Keratinocyte (primary cell): ENCODE measurements at regions not wholly inside any gene's neighbourhood (a gene's known extent, or its start where the extent isn't known, plus 50 kb on each side); places are given as distances from the start of the nearest gene placed in this dataset.

Experiments
- DNase-seq: peaks from one replicate; pipeline ENCODE4 v3.0.0-alpha.2; 2011; ENCODE audit warnings: low read depth, missing footprints, low spot score
- FAIRE-seq: peaks from 2 replicates; lab custom pipeline; 2011; peaks lifted over from hg19 to GRCh38; lab: Jason Lieb, UNC
- H2AFZ ChIP-seq: 2 replicates; pipeline ENCODE4 v1.6.0; 2012; ENCODE audit warnings: low read length, control low read depth, inconsistent platforms; ENCODE audit not compliant: control insufficient read depth
- H3K27ac ChIP-seq: 2 replicates; pipeline ENCODE4 v1.5.1; 2011; ENCODE audit warnings: low read length; ENCODE audit not compliant: control insufficient read depth, insufficient read depth
- H3K27me3 ChIP-seq: 3 replicates; pipeline ENCODE4 v1.6.0; 2011; ENCODE audit warnings: low read length; ENCODE audit not compliant: control insufficient read depth, insufficient read depth; ENCODE audit errors: extremely low read depth
- H3K36me3 ChIP-seq, 2 experiments: 2 replicates in 1 of 2; 3 replicates in 1 of 2; pipeline ENCODE4 v1.5.1; 2011; ENCODE audit warnings: low read length in 2 of 2, mild to moderate bottlenecking in 1 of 2; ENCODE audit not compliant: control insufficient read depth in 2 of 2, insufficient read depth in 2 of 2; ENCODE audit errors: extremely low read depth in 1 of 2
- H3K4me1 ChIP-seq: 3 replicates; pipeline ENCODE4 v1.5.1; 2011; ENCODE audit warnings: low read length; ENCODE audit not compliant: control insufficient read depth, insufficient read depth; ENCODE audit errors: extremely low read depth
- H3K4me2 ChIP-seq: 3 replicates; pipeline ENCODE4 v1.6.0; 2011; ENCODE audit warnings: low read depth, low read length; ENCODE audit not compliant: control insufficient read depth, insufficient read depth; ENCODE audit errors: extremely low read depth
- H3K4me3 ChIP-seq, 3 experiments: fragments of 200-600 bp in 1 of 3; sonication (generic) in 1 of 3; 2 replicates in 2 of 3; 3 replicates in 1 of 3; pipeline ENCODE4 v1.5.1; 2011 to 2016; ENCODE audit warnings: low read length in 3 of 3, mild to moderate bottlenecking in 3 of 3, control low read depth in 2 of 3, inconsistent platforms in 1 of 3, low read depth in 1 of 3, mixed read lengths in 1 of 3, mixed run types in 1 of 3, moderate library complexity in 1 of 3; ENCODE audit not compliant: control insufficient read depth in 2 of 3, insufficient read depth in 2 of 3; ENCODE audit errors: extremely low read depth in 1 of 3
- H3K79me2 ChIP-seq: 2 replicates; pipeline ENCODE4 v1.6.0; 2012; ENCODE audit warnings: low read length; ENCODE audit not compliant: control insufficient read depth, insufficient read depth
- H3K9ac ChIP-seq: 3 replicates; pipeline ENCODE4 v1.6.0; 2011; ENCODE audit warnings: low read length; ENCODE audit not compliant: control insufficient read depth, insufficient read depth; ENCODE audit errors: extremely low read depth
- H3K9me1 ChIP-seq: 3 replicates; pipeline ENCODE4 v1.6.0; 2011; ENCODE audit warnings: low read length; ENCODE audit not compliant: control insufficient read depth, insufficient read depth; ENCODE audit errors: extremely low read depth
- H3K9me3 ChIP-seq: 2 replicates; pipeline ENCODE4 v1.5.1; 2012; ENCODE audit warnings: low read depth, low read length; ENCODE audit not compliant: control insufficient read depth
- H4K20me1 ChIP-seq: 3 replicates; pipeline ENCODE4 v1.6.0; 2011; ENCODE audit warnings: low read length; ENCODE audit not compliant: control insufficient read depth, insufficient read depth; ENCODE audit errors: extremely low read depth
- EZH2 ChIP-seq: IDR thresholded peaks from one replicate; pipeline ENCODE4 v1.6.1; 2012; ENCODE audit warnings: inconsistent platforms, mild to moderate bottlenecking, low read length, moderate library complexity
- dilution Hi-C: fragments of 300-500 bp; cut with MboI; formaldehyde crosslinking; loops from one replicate; pipeline ENCODE4 v1.7.0; 2020; ENCODE audit warnings: low sequenced_read_pairs; ENCODE audit not compliant: extremely low pct_ligation_motif_present
- TF ChIP-seq, protein P1 (sequence below), 3 experiments: IDR thresholded peaks in 1 of 3; conservative IDR thresholded peaks in 1 of 3; optimal IDR thresholded peaks in 1 of 3; 2 replicates in 2 of 3; 3 replicates in 1 of 3; pipeline versions ENCODE3 to v1.5.1; 2011; ENCODE audit warnings: low read length in 3 of 3, mild to moderate bottlenecking in 3 of 3, moderate library complexity in 2 of 3, control low read depth in 1 of 3, inconsistent platforms in 1 of 3; ENCODE audit not compliant: insufficient read depth in 2 of 3; ENCODE audit errors: extremely low read depth in 1 of 3

DNA sequence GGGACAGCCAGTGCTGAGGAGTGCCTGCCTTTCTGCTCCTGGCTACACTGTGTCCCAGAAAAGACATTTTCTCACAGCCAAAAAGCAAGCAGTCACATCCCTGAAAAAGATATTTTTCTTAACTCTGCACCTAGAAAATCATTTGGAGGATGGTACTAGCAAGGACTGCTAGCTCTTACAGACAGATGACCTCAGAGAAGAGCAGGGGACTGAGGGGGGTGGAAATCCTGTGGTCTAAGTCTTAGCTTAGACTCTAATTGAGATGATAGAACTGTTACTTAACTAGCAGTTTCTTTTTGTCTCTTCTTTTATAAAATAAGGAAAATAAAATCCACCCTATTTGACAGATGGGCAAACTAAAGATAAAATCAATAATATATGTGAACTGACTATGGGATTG lies 152.8 kb downstream of the TMEM200A start:
- Histone ChIP-seq H3K36me3 (no peaks in the 10 kb centered on the region), H3K27me3 (no peaks in the 10 kb centered on the region), H2AFZ (no peak overlapping the region), H3K9me3 (peaks cover 1% of the 10 kb centered on the region), H3K79me2 (no peaks in the 10 kb centered on the region), H4K20me1 (no peaks in the 10 kb centered on the region), H3K27ac (peak overlapping the region; percentile 85), H3K4me2 (no peak overlapping the region), H3K4me1 (peaks cover 25% of the 10 kb centered on the region), H3K9me1 (no peaks in the 10 kb centered on the region), H3K4me3 (no peak overlapping the region), H3K9ac (peak overlapping the region; percentile 28)
- no peak for DNase-seq
- FAIRE-seq = no peak
- dilution Hi-C loops = no loop called here
- no peak for TF ChIP-seq EZH2
- TF ChIP-seq, protein P1, sequence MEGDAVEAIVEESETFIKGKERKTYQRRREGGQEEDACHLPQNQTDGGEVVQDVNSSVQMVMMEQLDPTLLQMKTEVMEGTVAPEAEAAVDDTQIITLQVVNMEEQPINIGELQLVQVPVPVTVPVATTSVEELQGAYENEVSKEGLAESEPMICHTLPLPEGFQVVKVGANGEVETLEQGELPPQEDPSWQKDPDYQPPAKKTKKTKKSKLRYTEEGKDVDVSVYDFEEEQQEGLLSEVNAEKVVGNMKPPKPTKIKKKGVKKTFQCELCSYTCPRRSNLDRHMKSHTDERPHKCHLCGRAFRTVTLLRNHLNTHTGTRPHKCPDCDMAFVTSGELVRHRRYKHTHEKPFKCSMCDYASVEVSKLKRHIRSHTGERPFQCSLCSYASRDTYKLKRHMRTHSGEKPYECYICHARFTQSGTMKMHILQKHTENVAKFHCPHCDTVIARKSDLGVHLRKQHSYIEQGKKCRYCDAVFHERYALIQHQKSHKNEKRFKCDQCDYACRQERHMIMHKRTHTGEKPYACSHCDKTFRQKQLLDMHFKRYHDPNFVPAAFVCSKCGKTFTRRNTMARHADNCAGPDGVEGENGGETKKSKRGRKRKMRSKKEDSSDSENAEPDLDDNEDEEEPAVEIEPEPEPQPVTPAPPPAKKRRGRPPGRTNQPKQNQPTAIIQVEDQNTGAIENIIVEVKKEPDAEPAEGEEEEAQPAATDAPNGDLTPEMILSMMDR (optimal IDR thresholded peaks at IDR 0.05 in 1 of 3, IDR thresholded peaks at IDR 0.05 in 1 of 3, conservative IDR thresholded peaks at IDR 0.05 in 1 of 3; ENCODE audit: extremely low read depth in 1 of 3, insufficient read depth in 2 of 3, low read length in 3 of 3) = no peak

DNA sequence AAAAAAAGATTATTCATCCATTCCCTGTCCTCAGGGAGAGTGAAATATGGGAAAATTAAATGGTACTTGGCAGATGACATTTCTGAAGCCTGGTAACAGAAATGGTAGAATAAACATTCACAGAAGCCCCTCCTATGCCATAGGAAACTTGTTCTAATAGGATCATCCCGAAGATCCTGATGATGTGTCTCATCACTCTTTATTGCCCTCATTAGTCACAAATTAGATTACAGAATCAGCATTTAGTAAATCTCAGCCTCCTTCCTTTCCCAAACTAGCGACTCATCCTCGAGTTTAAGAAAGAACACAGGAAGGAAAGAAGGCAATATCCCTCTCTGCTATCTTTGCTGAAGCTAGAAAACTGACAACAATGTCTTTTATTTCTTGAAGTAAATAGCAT lies 154.4 kb downstream of the TMEM200A start:
- dilution Hi-C loops = no loop called here
- Histone ChIP-seq H3K79me2 (no peaks in the 10 kb centered on the region), H2AFZ (no peak overlapping the region), H3K9me3 (peaks cover 1% of the 10 kb centered on the region), H3K9ac (no peak overlapping the region), H4K20me1 (no peaks in the 10 kb centered on the region), H3K9me1 (no peaks in the 10 kb centered on the region), H3K36me3 (no peaks in the 10 kb centered on the region), H3K4me1 (peaks cover 22% of the 10 kb centered on the region), H3K27ac (no peak overlapping the region), H3K4me3 (no peak overlapping the region), H3K27me3 (no peaks in the 10 kb centered on the region), H3K4me2 (no peak overlapping the region)
- FAIRE-seq (peak; percentile 48), DNase-seq (no peak)
- no peak for TF ChIP-seq EZH2
- TF ChIP-seq, protein P1 (optimal IDR thresholded peaks at IDR 0.05 in 1 of 3, IDR thresholded peaks at IDR 0.05 in 1 of 3, conservative IDR thresholded peaks at IDR 0.05 in 1 of 3; ENCODE audit: extremely low read depth in 1 of 3, insufficient read depth in 2 of 3, low read length in 3 of 3) = no peak
